GM19397 (cell line): ENCODE measurements at regions not wholly inside any gene's neighbourhood (a gene's known extent, or its start where the extent isn't known, plus 50 kb on each side); places are given as distances from the start of the nearest gene placed in this dataset.
"Not testable (repeated sequence)": the region's sequence is repeated elsewhere in the genome, so short reads cannot be mapped to it uniquely, and the experiment has no call there.

Experiments
- ATAC-seq: cut with Tn5 transposase; IDR thresholded peaks from one replicate; pipeline ENCODE4 v1.9.1; 2021; ENCODE audit warnings: mild to moderate bottlenecking, moderate library complexity; ENCODE audit not compliant: unreplicated experiment

GRCh38 chr7:114084472-114085312 lies 165.9 kb upstream of the PPP1R3A start:
- no peak for ATAC-seq

- ATAC-seq, result no peak
These were observed 165.2 kb upstream of the PPP1R3A start for GRCh38 chr7:114084002-114084471.

GRCh38 chr7:114083166-114084001 lies 164.6 kb upstream of the PPP1R3A start:
- ATAC-seq, result no peak

- ATAC-seq, result no peak
These were observed 163.9 kb upstream of the PPP1R3A start for GRCh38 chr7:114082642-114083165.

GRCh38 chr7:114081606-114082425 lies 163.0 kb upstream of the PPP1R3A start:
- ATAC-seq, result no peak

GRCh38 chr7:114077158-114077524 lies 158.3 kb upstream of the PPP1R3A start:
- not testable (repeated sequence) for ATAC-seq

GRCh38 chr7:114076392-114077157 lies 157.8 kb upstream of the PPP1R3A start:
- not testable (repeated sequence) for ATAC-seq

GRCh38 chr7:114073701-114074100 lies 154.9 kb upstream of the PPP1R3A start:
- no peak for ATAC-seq

- no peak for ATAC-seq
These were observed 151.4 kb upstream of the PPP1R3A start for GRCh38 chr7:114070246-114070645.

GRCh38 chr7:114062810-114063209 lies 144.0 kb upstream of the PPP1R3A start:
- no peak for ATAC-seq

- ATAC-seq, result peak; percentile 76
These were observed 133.1 kb upstream of the PPP1R3A start for GRCh38 chr7:114051871-114052331.

GRCh38 chr7:114050571-114050970 lies 131.8 kb upstream of the PPP1R3A start:
- ATAC-seq, result no peak

- ATAC-seq, result no peak
These were observed 129.8 kb upstream of the PPP1R3A start for GRCh38 chr7:114048386-114049235.

- ATAC-seq, result no peak
These were observed 129.1 kb upstream of the PPP1R3A start for GRCh38 chr7:114047889-114048288.

- no peak for ATAC-seq
These were observed 114.7 kb upstream of the PPP1R3A start for GRCh38 chr7:114033475-114033874.

GRCh38 chr7:114026486-114027089 lies 107.8 kb upstream of the PPP1R3A start:
- no peak for ATAC-seq

- ATAC-seq, result no peak
These were observed 102.3 kb upstream of the PPP1R3A start for GRCh38 chr7:114021135-114021534.

GRCh38 chr7:114008696-114009095 lies 89.9 kb upstream of the PPP1R3A start:
- no peak for ATAC-seq

- no peak for ATAC-seq
These were observed 88.6 kb upstream of the PPP1R3A start for GRCh38 chr7:114007386-114007785.
